Suppressor macrophage (primary cell): ENCODE measurements at regions not wholly inside any gene's neighbourhood (a gene's known extent, or its start where the extent isn't known, plus 50 kb on each side); places are given as distances from the start of the nearest gene placed in this dataset.
"Not testable (repeated sequence)": the region's sequence is repeated elsewhere in the genome, so short reads cannot be mapped to it uniquely, and the experiment has no call there.

Experiments
- DNase-seq, 4 experiments: peaks; one replicate each; pipeline ENCODE4 v3.0.0-alpha.2; 2020 to 2022

DNA sequence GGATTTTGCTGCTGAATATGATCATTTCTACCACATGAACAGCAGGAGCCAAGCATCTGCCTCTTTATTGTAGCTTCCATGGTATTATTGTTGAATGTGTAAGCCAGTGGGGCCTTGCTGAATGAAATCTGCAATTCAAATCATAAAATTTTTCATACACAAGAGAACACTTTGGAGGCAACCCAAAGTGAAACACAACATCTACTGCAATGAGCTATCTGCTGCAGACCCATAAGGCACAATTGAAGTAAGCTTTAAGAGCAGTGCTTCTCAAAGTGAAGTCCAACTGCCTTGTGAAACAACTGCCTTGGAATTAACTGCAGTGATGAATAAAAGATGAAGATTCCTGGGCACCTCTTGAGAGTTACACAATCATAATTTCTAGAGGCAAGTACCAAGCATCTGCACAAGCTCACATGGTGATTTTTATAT lies 626.3 kb upstream of the INTU start:
- no peak for DNase-seq

GRCh38 chr4:127007305-127007704 lies 625.5 kb upstream of the INTU start:
- DNase-seq, result no peak

GRCh38 chr4:127012549-127012948 lies 620.2 kb upstream of the INTU start:
- no peak for DNase-seq

DNA sequence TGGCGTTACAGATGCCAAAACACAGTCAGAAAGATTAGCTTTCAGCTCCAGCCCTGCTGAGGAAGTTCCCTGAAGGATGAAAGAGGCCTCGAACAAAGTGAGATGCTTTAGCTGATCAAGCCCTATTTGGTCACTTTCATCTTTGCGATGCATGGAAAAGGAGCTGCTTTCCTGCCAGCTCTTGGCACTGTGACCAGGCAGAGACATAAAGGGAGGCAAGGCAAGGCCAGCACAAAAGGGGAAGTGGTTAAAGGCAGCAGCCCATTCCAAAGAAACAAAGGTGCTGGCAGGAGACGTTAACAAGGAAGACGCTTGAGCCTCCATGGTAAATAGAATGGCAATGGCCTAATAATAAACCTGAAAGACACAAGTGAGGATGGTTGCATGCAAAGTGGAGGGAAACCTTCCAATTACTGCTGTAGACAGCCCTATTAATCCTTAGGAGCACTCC lies 617.1 kb upstream of the INTU start:
- DNase-seq, result no peak

DNA sequence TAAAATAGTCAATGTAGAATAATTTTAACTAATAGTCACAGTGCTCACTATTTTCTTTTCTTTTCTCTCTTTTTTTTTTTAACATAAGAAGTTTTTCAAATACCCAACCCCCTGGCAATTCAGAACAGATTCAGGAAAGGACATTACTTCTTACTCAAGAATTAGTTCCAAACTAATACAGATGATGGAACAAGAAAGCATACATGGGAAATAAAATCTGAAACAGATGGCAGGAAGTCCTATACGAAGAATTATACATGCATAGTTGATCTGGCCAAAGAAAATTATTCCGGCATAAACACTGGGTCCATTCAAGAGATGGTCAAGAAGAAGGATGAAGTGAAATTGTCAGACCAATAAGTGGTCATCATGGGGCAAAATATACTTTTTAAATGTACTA lies 614.4 kb upstream of the INTU start:
- no peak for DNase-seq

GRCh38 chr4:127020831-127021230 lies 611.9 kb upstream of the INTU start:
- not testable (repeated sequence) for DNase-seq

DNA sequence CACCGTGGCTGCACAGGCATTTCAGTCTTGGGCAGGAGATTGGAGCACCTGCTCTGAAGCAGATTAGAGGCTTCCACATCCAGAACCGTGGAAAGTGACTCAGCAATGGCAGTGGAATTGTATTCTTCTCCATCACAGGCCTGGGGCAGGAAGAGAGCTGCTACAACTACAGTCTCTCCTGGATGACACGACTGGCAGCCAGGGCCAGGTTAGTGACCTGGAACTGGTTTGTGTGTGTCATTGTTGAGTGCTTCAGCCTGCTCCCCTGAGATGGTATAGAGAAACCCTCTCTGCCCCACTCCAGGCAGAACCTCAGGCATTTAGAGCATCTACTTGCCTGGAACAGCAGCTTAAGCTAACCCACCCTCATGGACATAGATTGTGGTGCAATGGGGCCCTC lies 596.5 kb upstream of the INTU start:
- no peak for DNase-seq

GRCh38 chr4:127045861-127046260 lies 586.9 kb upstream of the INTU start:
- DNase-seq, result no peak

DNA sequence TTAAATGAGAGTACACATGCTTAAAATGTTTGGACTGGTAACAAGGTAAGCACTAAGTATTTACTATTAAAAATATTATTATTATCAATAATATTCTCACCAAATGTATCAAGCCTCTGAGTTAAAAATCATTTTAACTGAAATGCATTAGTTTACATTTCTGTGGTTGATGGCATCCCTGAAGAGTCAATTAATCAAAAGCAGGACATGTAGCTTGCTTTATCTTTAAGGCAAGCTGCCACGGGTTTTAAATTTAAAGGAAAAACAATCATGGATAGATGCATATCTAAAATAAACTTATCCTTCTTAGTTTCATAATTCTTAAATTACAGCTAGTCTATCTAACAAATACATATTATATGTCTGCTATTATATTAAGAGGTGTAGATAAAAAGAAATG lies 584.8 kb upstream of the INTU start:
- no peak for DNase-seq

DNA sequence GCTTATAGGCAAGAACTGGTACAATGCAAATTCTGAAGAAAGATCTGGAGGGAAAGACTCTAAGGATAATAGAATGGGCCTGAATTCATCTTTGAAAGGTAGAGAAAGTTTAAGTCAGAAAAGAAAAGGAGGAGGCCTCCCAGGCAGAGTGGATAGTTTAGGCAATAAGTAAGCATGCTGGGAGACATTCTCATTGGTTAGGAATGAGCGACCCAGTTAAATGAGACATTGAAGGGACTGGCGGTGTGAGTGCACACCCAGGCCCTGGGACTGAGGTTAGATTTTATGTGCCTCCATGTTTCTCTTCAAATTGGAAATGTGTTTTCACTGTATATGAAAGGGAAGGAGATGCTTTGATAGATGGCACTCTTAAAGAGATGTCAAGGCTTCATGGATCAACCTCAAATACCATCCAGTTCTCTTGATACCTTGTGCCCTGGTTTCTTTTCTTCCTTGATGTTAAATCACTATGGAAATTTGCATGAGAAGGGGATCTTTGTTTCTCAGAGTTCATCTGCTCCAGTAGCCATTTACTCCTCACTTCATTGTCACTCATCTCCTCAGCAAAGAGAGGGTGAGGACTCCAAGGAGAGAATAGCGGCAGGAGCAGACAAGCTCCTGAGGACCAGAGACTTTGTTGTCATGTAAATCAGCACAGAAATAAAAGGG lies 584.2 kb upstream of the INTU start:
- DNase-seq, result no peak

DNA sequence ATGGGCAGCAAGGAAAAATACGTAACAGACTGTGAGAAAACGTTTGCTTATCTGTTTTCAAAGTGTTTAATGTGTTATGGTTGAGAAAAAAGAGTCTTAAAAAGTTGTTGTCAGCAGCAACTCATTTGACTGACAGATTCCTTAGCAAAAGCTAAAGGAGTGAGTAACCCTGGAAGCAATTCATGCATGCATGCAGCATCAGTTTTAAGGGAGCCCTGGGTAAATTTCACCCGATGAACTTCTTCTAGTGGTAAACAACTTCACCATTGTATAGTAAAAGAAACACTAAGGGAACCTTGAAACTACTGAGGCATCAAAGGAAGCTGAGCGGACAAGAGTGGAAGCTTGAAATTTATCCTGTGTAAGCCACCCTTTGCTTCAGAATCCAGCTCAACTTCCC lies 583.2 kb upstream of the INTU start:
- DNase-seq, result no peak

DNA sequence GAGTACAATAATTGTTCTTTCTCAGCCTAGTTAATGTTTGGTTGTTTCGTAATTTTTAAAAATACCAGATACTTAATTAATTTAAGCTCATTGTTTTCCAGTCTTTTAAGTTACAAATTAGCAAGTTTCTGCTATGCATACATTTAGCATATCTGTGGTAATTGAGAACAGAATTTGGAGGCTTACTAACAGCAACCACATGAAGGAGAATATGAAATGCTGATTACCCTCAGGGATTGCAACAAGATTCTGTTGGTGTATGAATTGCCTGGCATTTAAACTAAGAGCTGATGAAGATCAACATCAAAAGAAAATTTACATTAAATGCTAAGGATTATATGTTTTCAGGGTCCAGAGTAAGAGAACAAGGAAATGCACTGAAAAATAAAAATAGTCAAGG lies 580.0 kb upstream of the INTU start:
- no peak for DNase-seq

DNA sequence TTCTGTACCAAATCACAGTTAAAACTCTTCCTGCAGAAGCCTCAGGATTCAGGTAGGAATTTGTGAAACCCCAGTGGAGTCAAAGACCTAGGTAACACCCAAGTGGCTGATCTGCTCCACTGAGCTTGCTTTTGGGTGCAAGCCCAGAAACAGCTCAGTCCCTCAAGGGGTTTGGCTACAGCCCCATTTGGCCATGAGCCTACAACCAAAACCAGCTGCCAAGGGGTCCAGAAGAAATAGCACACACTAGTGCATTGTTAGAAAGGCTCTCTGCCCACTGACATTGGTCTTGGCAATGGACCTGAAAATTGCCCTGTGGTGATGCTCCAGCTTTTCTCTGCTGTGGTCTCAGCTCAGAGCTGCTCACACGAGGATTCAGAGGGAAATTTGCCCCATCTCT lies 577.4 kb upstream of the INTU start:
- DNase-seq, result no peak

- DNase-seq, result no peak
Measured at GRCh38 chr4:127069675-127070074, 563.1 kb upstream of the INTU start.

- no peak for DNase-seq
Measured at GRCh38 chr4:127071443-127071842, 561.3 kb upstream of the INTU start.

- DNase-seq, result no peak
Measured at GRCh38 chr4:127080141-127080540, 552.6 kb upstream of the INTU start.

DNA sequence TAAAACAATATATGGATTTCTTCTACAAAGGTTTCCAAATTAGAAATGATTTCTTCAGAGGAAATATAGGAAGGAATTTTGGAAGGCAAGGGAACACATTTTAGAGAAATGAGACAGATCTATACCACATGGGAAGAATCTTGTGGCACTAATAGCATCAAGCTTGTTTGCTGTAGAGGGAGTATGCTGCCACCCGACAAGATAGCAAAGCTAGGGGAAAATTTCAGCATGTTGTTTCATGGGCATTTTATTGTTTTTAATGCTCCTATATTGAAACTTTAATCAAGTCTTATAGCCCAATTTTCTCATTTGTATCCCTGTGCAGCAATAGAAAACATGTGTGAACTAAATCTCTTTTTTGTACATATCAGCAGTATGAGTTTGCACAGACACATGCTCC lies 551.7 kb upstream of the INTU start:
- no peak for DNase-seq

DNA sequence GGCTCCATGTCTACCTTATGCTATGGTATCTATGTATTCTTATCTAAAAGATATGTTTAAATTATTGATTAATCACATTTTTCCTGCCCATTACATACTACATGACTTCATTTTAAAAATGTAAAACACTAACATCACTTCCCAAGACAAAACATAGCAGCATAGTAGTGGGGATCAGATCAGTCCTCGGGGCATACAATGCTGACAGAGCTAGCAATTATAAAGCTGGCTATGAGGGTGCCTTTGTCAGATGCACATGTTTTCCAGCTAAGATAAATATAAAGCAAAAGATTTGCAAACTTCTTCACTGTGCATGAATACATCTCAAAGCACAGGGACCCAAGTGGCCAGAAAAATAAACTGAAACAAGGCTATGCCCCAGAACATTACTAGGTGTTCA lies 549.8 kb upstream of the INTU start:
- DNase-seq, result no peak

GRCh38 chr4:127084666-127085065 lies 548.1 kb upstream of the INTU start:
- DNase-seq, result no peak

GRCh38 chr4:127097061-127097460 lies 535.7 kb upstream of the INTU start:
- no peak for DNase-seq

GRCh38 chr4:127102361-127102760 lies 530.4 kb upstream of the INTU start:
- no peak for DNase-seq

- no peak for DNase-seq
Measured at GRCh38 chr4:127103681-127104115, 529.1 kb upstream of the INTU start.

DNA sequence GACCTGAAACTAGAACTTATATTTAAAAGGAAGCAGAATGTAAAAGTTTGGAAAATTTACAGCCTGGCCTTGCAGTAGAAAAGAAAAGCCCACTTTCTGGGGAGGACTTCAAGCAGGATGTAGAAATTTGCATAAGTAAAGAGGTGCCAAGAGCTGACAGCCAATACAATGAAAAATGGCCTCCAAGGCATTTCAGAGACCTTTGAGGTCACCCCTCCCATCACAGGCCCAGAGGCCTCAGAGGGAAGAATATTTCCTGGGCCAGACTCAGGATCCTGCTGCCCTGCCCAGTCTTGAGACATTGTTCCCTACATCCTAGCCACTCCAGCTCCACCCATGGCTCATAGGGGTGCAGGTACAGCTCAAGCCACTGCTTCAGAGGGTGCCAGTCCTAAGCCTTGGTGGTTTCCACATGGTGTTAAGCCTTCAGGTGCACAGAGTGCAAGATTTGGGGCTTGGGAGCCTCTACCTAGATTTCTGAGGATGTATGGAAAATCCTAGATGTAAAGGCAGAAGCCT lies 518.9 kb upstream of the INTU start:
- DNase-seq, result no peak

DNA sequence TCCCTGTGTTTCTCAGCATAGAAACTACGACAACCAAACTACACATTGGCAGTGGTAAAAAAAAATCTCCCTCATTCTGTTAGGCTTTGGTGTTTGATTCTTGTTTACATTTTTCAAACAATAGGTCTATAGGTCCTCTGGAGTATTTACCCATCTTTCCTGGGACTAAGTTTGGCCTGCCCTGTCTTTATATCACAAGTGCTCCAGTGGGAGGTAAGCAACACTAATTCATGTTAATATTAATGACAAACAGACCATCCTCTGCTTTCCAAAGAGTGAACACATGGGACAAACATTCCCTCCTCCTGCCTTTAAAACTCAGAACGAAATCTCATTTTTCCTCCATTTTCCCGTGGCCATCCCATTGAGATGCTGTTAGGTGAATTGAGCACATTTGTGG lies 514.1 kb upstream of the INTU start:
- no peak for DNase-seq
